OCI-LY7 (cell line): ENCODE measurements at regions not wholly inside any gene's neighbourhood (a gene's known extent, or its start where the extent isn't known, plus 50 kb on each side); places are given as distances from the start of the nearest gene placed in this dataset.

Experiments
- BruUV-seq: library from RNA; stranded (reverse); fragments of 400-500 nt; replicated peaks from 2 replicates; lab custom pipeline; 2021; lab: Mats Ljungman, UMichigan
- CTCF ChIA-PET: fragments of 300-600 bp; sonication (Branson Sonifier 250); formaldehyde crosslinking; loops from one replicate; lab custom pipeline; 2022; ENCODE audit warnings: antibody characterized with exemption; ENCODE audit not compliant: unreplicated experiment; lab: Charles Lee
- POLR2A ChIA-PET: fragments of 300-600 bp; sonication (Branson Sonifier 250); formaldehyde crosslinking; loops from one replicate; lab custom pipeline; 2022; ENCODE audit warnings: antibody characterized with exemption; lab: Charles Lee
- DNase-seq: peaks from one replicate; pipeline ENCODE4 v3.0.0-alpha.2; 2015; ENCODE audit warnings: low spot score
- H2AFZ ChIP-seq: fragments of 200-600 bp; sonication (generic), shearing (Covaris generic); 2 replicates; pipeline ENCODE4 v1.6.1; 2014; ENCODE audit warnings: mild to moderate bottlenecking, antibody characterized with exemption, low read length, moderate library complexity
- H3K27ac ChIP-seq: fragments of 200-600 bp; sonication (generic); 2 replicates; pipeline ENCODE4 v1.5.1; 2014; ENCODE audit warnings: mixed run types, low read depth, mild to moderate bottlenecking, moderate library complexity, low read length, inconsistent platforms; ENCODE audit not compliant: poor library complexity, severe bottlenecking
- H3K36me3 ChIP-seq: fragments of 200-600 bp; sonication (generic); 2 replicates; pipeline ENCODE4 v1.6.1; 2014; ENCODE audit warnings: mild to moderate bottlenecking, antibody characterized with exemption, low read length, moderate library complexity, mixed read lengths; ENCODE audit not compliant: insufficient read depth
- H3K4me1 ChIP-seq: fragments of 200-600 bp; sonication (generic); 2 replicates; pipeline ENCODE4 v1.5.1; 2014; ENCODE audit warnings: mild to moderate bottlenecking, low read length; ENCODE audit not compliant: insufficient read depth, poor library complexity, severe bottlenecking
- H3K4me2 ChIP-seq: fragments of 200-600 bp; sonication (generic); 2 replicates; pipeline ENCODE4 v1.6.1; 2014; ENCODE audit warnings: mild to moderate bottlenecking, low read length
- H3K4me3 ChIP-seq: fragments of 200-600 bp; sonication (generic); 2 replicates; pipeline ENCODE4 v1.5.1; 2014; ENCODE audit warnings: mild to moderate bottlenecking, low read depth, low read length; ENCODE audit not compliant: poor library complexity, severe bottlenecking
- H3K79me2 ChIP-seq: fragments of 200-600 bp; sonication (generic); 2 replicates; pipeline ENCODE4 v1.6.1; 2016; ENCODE audit warnings: low read depth, mild to moderate bottlenecking, low read length, moderate library complexity, mixed read lengths; ENCODE audit not compliant: insufficient read depth
- H3K9me2 ChIP-seq: fragments of 200-600 bp; sonication (generic); 2 replicates; pipeline ENCODE4 v1.6.1; 2016; ENCODE audit warnings: mild to moderate bottlenecking, low read length, mixed read lengths; ENCODE audit not compliant: insufficient read depth
- H3K9me3 ChIP-seq: fragments of 200-600 bp; sonication (generic); 2 replicates; pipeline ENCODE4 v1.6.1; 2014; ENCODE audit warnings: mild to moderate bottlenecking, mixed run types, low read length, mixed read lengths
- H4K20me1 ChIP-seq: fragments of 200-600 bp; sonication (generic); 2 replicates; pipeline ENCODE4 v1.6.1; 2014; ENCODE audit warnings: mild to moderate bottlenecking, antibody characterized with exemption, low read length, moderate library complexity, mixed read lengths; ENCODE audit not compliant: insufficient read depth
- EZH2phosphoT487 ChIP-seq: fragments of 200-600 bp; sonication (generic); IDR thresholded peaks from 2 replicates; pipeline ENCODE4 v1.6.1; 2018; ENCODE audit warnings: low read depth, borderline replicate concordance, mild to moderate bottlenecking, mixed run types, antibody characterized with exemption, low read length, moderate library complexity, mixed read lengths
- intact Hi-C: fragments of 100-400 bp; cut with micrococcal nuclease; formaldehyde crosslinking; loops from one replicate; pipeline ENCODE4 v1.10.0; 2022; ENCODE audit not compliant: unreplicated experiment
- TF ChIP-seq, protein P1 (sequence below): fragments of 200-600 bp; sonication (generic); conservative IDR thresholded peaks from 2 replicates; pipeline ENCODE4 v1.5.1; 2014; ENCODE audit warnings: mild to moderate bottlenecking, antibody characterized with exemption, low read length, moderate library complexity, mixed read lengths

DNA sequence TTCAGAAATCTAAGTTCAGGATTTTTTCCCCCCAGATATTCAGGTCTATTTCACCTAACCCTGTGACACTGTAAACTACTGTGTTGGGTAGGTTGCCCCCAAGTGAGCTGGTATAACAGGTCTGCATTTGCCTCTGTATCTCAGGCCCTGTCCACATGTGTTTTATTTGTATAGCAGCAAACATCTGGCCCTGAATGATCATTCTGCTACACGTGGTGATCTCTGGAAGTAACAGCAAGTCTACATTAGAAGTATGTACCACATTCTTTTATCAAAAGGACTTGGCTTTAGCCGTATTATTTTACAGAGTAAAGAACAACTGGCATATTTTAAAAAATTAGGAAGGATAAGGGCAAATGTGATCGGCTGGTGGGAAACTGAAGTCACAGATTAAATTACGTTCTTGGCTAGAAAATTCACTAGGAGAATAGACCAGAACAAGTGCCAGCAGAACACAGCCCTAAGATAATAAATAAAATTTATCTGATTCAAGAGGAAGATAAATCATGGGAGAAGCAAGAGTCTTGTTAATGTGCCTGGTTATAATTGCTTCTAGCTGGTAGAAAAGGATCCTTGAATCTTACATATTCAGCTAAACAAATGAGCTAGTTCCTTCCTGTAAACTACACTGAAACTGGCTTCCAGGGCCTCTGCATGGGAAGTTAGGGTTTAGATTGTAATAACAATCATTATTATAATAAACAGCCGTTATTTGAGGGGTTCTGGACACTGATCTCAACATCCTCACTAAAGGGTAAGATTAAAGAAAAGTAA, 192.1 kb downstream of the SAMD5 start:
- intact Hi-C loops: no loop called here
- H3K27ac ChIP-seq: no peak overlapping the region
- no peaks in the 10 kb centered on the region for H4K20me1 ChIP-seq
- no peak overlapping the region for H3K4me2 ChIP-seq
- no peak for DNase-seq
- no peaks in the 10 kb centered on the region for H3K79me2 ChIP-seq
- no peak overlapping the region for H3K4me3 ChIP-seq
- no peak overlapping the region for H2AFZ ChIP-seq
- H3K4me1 ChIP-seq: no peaks in the 10 kb centered on the region
- ChIA-PET POLR2A (no interaction called here), CTCF (no interaction called here)
- H3K9me3 ChIP-seq: no peaks in the 10 kb centered on the region
- no peaks in the 10 kb centered on the region for H3K9me2 ChIP-seq
- no TSS peak for BruUV-seq
- TF ChIP-seq EZH2phosphoT487: no peak
- no peaks in the 10 kb centered on the region for H3K36me3 ChIP-seq

DNA sequence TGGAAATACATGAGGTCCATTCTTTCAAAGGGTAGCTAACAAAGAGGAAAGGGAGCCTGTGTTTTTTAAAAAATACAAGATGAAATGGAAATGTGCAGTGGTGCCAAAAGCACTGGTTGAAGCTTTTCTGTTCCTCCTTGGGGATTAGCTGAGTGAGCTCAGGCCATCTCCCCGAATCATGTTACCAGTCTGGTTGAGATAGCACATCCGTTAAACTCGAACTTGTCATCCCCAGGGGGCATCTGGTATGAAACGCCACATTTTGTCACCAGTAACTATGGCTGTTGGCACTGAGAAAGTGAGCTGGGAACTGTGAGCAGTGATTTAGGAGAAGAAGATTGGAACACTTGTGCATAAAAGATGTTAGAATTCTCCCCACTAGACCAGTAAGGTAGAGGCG, 196.2 kb downstream of the SAMD5 start:
- Histone ChIP-seq H3K4me1 (no peaks in the 10 kb centered on the region), H3K9me2 (no peaks in the 10 kb centered on the region), H3K4me3 (no peak overlapping the region), H3K9me3 (no peaks in the 10 kb centered on the region), H3K27ac (no peak overlapping the region), H3K36me3 (no peaks in the 10 kb centered on the region), H2AFZ (no peak overlapping the region), H3K79me2 (no peaks in the 10 kb centered on the region), H4K20me1 (no peaks in the 10 kb centered on the region), H3K4me2 (no peak overlapping the region)
- DNase-seq: no peak
- BruUV-seq: no TSS peak
- TF ChIP-seq EZH2phosphoT487: no peak
- TF ChIP-seq, protein P1, sequence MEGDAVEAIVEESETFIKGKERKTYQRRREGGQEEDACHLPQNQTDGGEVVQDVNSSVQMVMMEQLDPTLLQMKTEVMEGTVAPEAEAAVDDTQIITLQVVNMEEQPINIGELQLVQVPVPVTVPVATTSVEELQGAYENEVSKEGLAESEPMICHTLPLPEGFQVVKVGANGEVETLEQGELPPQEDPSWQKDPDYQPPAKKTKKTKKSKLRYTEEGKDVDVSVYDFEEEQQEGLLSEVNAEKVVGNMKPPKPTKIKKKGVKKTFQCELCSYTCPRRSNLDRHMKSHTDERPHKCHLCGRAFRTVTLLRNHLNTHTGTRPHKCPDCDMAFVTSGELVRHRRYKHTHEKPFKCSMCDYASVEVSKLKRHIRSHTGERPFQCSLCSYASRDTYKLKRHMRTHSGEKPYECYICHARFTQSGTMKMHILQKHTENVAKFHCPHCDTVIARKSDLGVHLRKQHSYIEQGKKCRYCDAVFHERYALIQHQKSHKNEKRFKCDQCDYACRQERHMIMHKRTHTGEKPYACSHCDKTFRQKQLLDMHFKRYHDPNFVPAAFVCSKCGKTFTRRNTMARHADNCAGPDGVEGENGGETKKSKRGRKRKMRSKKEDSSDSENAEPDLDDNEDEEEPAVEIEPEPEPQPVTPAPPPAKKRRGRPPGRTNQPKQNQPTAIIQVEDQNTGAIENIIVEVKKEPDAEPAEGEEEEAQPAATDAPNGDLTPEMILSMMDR: no peak
- POLR2A ChIA-PET: no interaction called here
- intact Hi-C loops: no loop called here
- CTCF ChIA-PET: no interaction called here

DNA sequence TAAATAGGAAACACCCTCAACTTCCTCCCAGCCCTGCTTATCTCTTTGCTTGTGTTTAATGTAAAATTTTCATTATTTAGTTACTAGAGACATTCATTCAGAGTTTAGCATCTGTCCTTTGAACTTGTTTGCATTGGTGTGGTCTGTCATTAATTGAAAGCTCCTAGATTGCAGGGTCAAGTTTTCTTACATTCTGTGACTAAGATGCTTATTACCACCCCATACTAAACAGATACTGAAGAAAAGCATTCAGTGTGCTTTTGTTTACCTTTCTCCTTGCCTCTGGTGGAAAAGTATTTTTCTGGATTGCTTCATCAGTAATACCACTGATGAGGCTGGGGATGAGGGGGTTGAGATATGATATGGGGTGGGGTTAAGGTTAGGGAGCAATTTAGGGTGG, 199.0 kb downstream of the SAMD5 start:
- ChIA-PET CTCF (no interaction called here), POLR2A (interaction anchor here (0.6 to 1.0 kb wide), 2 partner anchors 13 to 557 kb away, joined by 4 to 6 read pairs; no protein-coding TSS in a partner anchor)
- TF ChIP-seq, protein P1: no peak
- TF ChIP-seq EZH2phosphoT487: no peak
- Histone ChIP-seq H4K20me1 (no peaks in the 10 kb centered on the region), H3K36me3 (no peaks in the 10 kb centered on the region), H3K9me2 (no peaks in the 10 kb centered on the region), H3K9me3 (no peaks in the 10 kb centered on the region), H3K4me3 (no peak overlapping the region), H3K79me2 (no peaks in the 10 kb centered on the region), H3K4me2 (no peak overlapping the region), H2AFZ (no peak overlapping the region), H3K27ac (no peak overlapping the region), H3K4me1 (no peaks in the 10 kb centered on the region)
- intact Hi-C loops: no loop called here
- no peak for DNase-seq
- BruUV-seq: no TSS peak
